GM19467 (cell line): ENCODE measurements at regions not wholly inside any gene's neighbourhood (a gene's known extent, or its start where the extent isn't known, plus 50 kb on each side); places are given as distances from the start of the nearest gene placed in this dataset.
"Not testable (repeated sequence)": the region's sequence is repeated elsewhere in the genome, so short reads cannot be mapped to it uniquely, and the experiment has no call there.

Experiments used
- ATAC-seq: cut with Tn5 transposase; IDR thresholded peaks from one replicate; pipeline ENCODE4 v1.9.1; 2021; ENCODE audit warnings: mild to moderate bottlenecking, moderate library complexity; ENCODE audit not compliant: unreplicated experiment

DNA sequence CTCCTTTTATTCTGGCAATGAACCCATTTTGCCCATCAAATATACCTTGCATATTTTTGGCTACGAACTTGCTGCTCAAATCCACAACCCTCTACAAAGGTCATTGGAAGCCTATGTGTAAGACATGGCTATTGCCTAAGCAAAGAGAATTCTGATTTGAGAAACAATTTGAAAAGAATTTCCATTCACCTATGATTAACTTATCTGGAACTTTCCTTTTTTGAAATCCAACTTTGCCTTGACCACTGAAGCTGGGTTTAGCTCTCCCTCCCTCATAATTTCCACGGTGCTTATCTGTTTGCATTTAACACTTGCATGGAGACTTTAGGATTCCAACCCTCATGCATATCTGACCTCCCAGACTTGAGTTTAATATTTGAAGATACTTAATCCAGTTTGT, 1514.7 kb upstream of the SLC10A2 start:
- ATAC-seq = no peak

- ATAC-seq = no peak
These were observed 1511.0 kb upstream of the SLC10A2 start for GRCh38 chr13:104577071-104577815.

- ATAC-seq = no peak
These were observed 1505.6 kb upstream of the SLC10A2 start for GRCh38 chr13:104571893-104572229.

- ATAC-seq = no peak
These were observed 1505.1 kb upstream of the SLC10A2 start for GRCh38 chr13:104571161-104571892.

GRCh38 chr13:104567114-104567513, 1500.9 kb upstream of the SLC10A2 start:
- no peak for ATAC-seq

DNA sequence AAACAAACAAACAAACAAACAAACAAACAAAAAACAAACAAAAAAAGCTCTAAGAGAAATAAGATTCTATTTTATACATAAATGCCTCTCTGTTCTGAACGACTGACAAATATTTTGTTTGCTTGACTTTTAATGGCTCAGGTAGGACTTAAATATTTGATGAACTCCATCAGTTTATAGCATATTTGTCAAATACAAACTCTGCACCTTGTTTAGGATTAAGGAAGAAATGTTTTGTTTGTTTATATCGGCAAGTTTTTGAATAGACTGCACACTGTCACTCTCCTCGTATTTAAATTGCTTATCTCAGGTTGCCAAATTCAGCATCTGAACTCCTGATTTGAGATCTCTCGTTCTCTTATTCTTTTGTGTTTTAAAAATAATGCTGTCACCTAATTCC, 1499.7 kb upstream of the SLC10A2 start:
- no peak for ATAC-seq

GRCh38 chr13:104553896-104554295, 1487.7 kb upstream of the SLC10A2 start:
- ATAC-seq = no peak

- no peak for ATAC-seq
These were observed 1487.0 kb upstream of the SLC10A2 start for GRCh38 chr13:104553186-104553585.

DNA sequence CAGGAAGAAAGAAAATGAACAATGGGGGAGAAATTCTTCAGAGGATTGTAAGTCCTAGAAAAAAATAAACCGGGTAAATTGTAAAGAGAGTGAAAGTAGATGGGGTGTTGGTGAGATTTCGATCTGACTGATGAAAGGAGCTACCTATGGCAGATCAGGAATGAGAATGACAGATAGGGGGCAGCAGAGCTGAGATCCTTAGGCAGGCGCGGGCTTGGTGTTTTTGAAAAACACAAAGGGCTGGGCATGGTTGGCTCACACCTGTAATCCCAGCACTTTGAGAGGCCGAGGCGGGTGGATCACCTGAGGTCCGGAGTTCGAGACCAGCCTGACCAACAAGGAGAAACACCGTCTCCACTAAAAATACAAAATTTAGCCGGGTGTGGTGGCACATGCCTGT, 1468.6 kb upstream of the SLC10A2 start:
- ATAC-seq = no peak

DNA sequence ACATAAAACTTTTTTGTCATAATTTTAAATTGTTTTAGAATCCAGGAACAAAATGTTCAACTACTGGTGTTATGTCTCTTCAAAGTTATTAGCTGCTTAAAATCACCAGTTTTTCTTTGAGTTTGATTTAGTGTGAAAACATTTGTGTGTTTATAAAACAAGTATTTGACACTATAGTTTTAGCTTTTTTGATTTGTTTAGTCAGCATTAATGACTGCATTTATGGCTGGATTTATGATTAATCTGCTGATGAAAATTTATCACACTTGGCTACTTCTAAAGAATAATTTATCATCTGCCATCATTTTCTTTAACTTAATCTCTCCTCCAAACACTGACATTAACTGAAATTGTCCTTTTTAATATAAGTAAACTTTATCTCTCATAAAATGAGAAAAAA, 1465.9 kb upstream of the SLC10A2 start:
- no peak for ATAC-seq

DNA sequence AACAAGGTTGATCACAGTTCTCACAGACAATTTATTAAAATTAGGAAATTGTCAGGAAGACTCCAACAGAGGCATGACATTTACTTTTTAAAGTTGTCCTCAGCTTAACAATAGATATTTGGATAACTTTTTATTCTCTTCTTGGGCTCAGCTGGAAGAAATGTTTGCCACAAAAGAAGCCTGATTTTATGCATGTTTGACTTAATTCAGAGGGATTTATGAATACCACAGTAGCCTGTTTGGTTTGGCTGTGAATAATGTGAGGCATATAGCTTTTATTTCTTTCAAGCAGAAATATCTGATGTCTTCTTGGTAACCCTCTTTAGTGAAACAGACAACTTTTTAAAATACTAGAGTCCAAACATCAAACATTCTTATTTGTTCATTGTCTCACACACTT, 1464.5 kb upstream of the SLC10A2 start:
- ATAC-seq = no peak

GRCh38 chr13:104526561-104526960, 1460.3 kb upstream of the SLC10A2 start:
- ATAC-seq = no peak

DNA sequence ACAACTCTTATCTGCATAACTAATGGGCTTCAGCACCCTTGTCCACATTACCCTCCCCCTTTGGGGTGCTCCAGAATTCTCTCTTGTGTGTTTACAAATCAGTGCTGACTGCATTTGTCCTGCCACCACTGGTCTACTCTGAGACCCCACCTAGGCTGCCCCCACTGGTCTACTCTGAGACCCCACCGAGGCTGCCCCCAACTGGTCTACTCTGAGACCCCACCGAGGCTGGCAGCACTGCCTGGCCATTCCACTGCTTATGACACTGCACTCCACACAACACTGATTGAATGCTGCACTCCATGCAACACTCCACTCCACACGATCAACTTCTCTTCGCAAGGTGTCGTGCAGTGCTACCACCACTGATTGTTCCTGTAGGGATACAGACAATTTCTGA, 1459.2 kb upstream of the SLC10A2 start:
- ATAC-seq = no peak

- ATAC-seq = no peak
These were observed 1456.2 kb upstream of the SLC10A2 start for GRCh38 chr13:104522235-104523072.

DNA sequence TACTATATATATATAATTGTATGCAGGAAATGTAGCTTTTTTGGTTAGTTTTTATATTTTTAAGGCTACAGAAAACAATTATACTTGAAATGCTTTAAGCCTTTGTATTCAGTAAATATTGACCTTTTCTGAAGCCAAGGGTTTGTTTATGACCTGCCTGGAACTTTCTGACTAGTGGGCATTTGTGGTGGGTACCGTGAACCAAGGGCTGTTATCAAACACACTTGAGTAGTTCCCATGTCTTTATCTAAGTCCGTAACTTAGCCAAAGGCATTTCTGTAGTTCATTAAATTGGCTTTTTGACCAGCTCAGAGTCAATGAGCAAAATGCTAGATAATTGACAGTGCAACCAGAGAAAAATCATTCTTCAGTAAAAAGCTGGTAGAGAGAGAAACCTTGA, 1444.2 kb upstream of the SLC10A2 start:
- no peak for ATAC-seq

- ATAC-seq = not testable (repeated sequence)
These were observed 1427.3 kb upstream of the SLC10A2 start for GRCh38 chr13:104493502-104493901.

- ATAC-seq = no peak
These were observed 1425.7 kb upstream of the SLC10A2 start for GRCh38 chr13:104491916-104492315.

DNA sequence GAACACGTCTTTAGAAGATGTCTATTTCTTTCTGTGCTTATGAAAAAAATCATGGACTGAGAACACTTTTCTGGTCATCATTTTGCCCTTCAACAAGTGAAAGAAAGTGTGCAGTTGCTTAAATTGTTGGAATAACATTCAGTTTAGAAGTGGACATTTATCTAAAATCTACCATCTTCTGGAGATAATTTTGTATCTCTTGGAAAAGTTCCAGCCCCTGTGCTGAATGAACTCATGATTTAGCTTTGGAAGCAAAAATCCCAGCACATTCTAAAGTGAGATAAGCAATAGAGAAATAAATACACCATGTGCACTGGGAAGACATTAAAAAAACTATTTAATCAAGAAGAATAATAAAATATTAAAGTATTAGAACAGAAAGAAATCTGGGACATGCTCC, 1420.8 kb upstream of the SLC10A2 start:
- no peak for ATAC-seq

DNA sequence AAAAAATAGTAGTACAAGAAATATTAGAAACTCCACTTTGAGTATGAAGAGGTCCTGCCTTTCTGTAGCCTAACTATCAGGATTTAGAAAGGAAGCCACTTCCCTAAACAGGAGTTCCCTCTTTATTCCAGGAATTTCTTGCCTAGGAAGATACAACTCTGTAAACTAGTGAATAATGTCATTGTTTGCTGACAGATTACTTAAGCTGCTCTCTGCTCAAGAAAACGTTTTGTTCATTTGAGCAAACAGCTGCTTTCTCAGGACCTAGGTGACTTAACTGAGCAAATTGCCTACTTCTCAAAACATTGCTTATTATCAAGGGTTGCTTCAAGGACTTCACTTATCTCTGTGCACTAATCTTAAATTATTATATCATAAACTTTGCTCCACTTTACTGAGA, 1419.4 kb upstream of the SLC10A2 start:
- ATAC-seq = no peak

GRCh38 chr13:104483631-104484030, 1417.4 kb upstream of the SLC10A2 start:
- no peak for ATAC-seq

DNA sequence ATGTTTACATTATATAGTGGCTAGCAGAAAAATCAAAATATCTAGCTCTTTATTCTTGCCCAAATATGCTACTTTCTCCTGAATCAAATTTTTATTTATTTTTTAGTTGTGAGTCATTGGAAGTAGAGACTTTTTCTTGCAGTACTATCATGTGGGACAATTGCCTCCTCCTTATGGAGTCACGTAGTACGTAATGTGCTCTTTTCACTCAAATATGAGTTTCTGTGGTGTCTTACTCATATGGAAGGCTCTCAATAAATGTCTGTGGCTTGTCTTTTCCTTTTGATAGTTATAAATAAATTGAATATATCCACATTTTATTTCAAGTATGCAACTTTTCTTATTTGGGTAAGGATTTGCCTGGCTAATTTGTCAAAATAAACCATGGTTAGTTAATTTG, 1411.0 kb upstream of the SLC10A2 start:
- no peak for ATAC-seq

GRCh38 chr13:104473936-104474335, 1407.7 kb upstream of the SLC10A2 start:
- no peak for ATAC-seq
